Breast epithelium (tissue), 3 donors: ENCODE measurements at regions not wholly inside any gene's neighbourhood (a gene's known extent, or its start where the extent isn't known, plus 50 kb on each side); places are given as distances from the start of the nearest gene placed in this dataset.

ENCODE experiments used
- POLR2A ChIP-seq: fragments of 450-650 bp; IDR thresholded peaks from one replicate; pipeline ENCODE4 v1.6.1; 2016; ENCODE audit warnings: antibody characterized with exemption, mild to moderate bottlenecking, moderate library complexity
- POLR2AphosphoS5 ChIP-seq, 3 donors: sonication (generic); formaldehyde crosslinking; IDR thresholded peaks; one replicate each; pipeline ENCODE4 v1.6.1; 2017; ENCODE audit warnings: antibody characterized with exemption in 3 of 3
- TF ChIP-seq, protein P1 (sequence below), 3 donors: fragments of 450-650 bp; IDR thresholded peaks; one replicate each; pipeline ENCODE4 v1.5.1; 2016 to 2017; ENCODE audit warnings: antibody characterized with exemption in 3 of 3, mild to moderate bottlenecking in 3 of 3, moderate library complexity in 3 of 3

DNA sequence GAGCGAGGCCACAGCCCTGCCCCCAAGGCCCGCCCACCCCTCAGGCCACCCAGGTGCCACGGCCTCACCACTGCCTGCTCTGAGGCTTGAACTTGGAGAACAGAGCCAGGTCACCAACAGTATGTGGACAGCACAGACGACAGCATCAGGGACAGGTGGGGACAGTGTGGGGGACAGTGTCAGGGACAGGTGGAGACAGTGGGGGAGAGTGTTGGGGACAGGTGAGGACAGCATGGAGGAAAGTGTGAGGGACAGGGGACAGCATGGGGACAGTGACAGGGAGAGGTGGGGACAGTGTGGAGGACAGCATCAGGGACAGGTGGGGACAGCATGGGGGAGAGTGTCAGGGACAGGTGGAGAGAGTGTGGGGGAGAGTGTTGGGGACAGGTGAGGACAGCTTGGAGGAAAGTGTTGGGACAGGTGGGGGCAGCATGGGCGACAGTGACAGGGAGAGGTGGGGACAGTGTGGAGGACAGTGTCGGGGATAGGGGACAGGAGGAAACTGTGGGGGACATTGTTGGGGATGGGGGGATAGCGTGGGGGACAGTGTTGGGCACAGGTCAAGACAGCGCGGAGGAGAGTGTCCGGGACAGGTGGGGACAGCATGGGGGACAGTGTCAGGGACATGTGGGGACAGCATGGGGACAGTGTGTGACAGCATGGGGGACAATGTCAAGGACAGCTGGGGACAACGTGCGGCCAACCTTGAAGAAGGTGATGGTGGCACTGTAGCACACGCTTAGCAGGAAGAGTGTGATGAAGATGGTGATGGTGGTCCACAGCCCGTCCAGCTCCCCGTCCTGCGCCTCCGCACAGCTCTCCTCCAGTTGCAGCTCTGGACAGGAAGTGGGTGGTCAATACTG is 114.9 kb downstream of the TMEM121 start:
- TF ChIP-seq POLR2A (no peak), POLR2AphosphoS5 (IDR thresholded peaks at IDR 0.05) (no peak)
- TF ChIP-seq, protein P1, sequence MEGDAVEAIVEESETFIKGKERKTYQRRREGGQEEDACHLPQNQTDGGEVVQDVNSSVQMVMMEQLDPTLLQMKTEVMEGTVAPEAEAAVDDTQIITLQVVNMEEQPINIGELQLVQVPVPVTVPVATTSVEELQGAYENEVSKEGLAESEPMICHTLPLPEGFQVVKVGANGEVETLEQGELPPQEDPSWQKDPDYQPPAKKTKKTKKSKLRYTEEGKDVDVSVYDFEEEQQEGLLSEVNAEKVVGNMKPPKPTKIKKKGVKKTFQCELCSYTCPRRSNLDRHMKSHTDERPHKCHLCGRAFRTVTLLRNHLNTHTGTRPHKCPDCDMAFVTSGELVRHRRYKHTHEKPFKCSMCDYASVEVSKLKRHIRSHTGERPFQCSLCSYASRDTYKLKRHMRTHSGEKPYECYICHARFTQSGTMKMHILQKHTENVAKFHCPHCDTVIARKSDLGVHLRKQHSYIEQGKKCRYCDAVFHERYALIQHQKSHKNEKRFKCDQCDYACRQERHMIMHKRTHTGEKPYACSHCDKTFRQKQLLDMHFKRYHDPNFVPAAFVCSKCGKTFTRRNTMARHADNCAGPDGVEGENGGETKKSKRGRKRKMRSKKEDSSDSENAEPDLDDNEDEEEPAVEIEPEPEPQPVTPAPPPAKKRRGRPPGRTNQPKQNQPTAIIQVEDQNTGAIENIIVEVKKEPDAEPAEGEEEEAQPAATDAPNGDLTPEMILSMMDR (IDR thresholded peaks at IDR 0.05) = no peak
